ENCODE measurements at regions not wholly inside any gene's neighbourhood (a gene's known extent, or its start where the extent isn't known, plus 50 kb on each side); places are given as distances from the start of the nearest gene placed in this dataset.
"Not testable (repeated sequence)": the region's sequence is repeated elsewhere in the genome, so short reads cannot be mapped to it uniquely, and the experiment has no call there.

- DNase-seq = no peak
Measured at GRCh38 chr14:89521988-89522387, 105.0 kb upstream of the FOXN3 start.

DNA sequence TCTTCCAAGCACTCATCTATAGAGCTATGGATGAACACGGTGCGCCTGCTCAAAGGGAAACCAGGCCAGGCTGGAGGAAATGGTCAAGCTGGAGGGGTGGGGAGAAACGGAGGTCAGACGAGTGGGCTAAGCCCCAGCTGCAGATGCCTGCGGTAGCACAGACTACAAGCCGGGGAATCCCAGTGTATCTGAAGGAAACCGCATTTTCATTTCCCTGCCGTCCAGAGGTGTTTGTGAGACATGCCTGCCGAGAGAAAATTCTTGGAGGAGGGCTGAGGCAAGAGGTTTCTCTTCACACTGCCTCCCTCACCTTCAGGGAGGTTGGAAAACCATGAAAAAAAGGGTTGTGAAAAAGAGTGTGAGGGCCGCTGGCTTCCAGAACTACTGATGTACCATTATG, 102.0 kb upstream of the FOXN3 start:
- no peak for DNase-seq

- DNase-seq = no peak
Measured at GRCh38 chr14:89516173-89516572, 99.1 kb upstream of the FOXN3 start.

GRCh38 chr14:89514601-89515000, 97.6 kb upstream of the FOXN3 start:
- no peak for DNase-seq

DNA sequence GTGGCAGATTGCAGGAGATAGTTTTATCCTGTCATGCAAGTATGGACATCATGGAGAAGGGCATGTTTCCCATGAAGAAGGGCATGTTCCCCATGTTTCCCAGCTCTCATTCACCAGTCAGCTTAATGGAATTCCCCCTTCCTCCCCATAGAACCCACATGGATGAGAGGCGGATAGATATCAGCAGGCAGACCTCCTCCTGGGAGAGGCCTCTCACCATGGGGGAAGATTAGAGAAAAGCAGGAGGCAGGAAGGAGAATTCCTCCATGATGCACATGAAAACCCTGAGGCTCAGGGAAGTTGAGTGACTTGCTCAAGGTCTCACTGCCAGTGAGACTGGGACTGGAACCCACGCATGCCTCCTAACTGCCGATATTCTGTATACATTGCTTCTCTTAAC, 92.9 kb upstream of the FOXN3 start:
- DNase-seq = no peak

- no peak for DNase-seq
Measured at GRCh38 chr14:89508863-89509262, 91.8 kb upstream of the FOXN3 start.

- DNase-seq = no peak
Measured at GRCh38 chr14:89507926-89508460, 91.0 kb upstream of the FOXN3 start.

DNA sequence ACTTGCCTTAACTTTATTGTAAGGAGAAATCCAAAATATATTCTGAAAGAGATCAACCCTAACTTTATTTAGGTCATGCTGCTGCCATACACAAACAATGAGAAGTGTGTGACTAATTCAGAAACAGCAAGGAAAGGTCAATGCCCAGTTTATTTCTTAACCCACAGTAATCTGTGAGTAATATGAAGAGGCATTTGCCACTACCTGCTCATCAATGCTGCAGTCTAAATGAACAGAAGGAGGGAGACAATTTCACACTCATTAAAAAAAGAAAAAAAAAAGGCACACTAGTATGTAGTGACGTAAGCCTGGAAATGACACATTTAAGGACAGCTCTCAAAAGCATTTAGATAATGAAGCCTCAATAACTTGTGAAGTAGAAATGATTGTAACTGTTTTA, 90.5 kb upstream of the FOXN3 start:
- DNase-seq = peak; percentile 19

DNA sequence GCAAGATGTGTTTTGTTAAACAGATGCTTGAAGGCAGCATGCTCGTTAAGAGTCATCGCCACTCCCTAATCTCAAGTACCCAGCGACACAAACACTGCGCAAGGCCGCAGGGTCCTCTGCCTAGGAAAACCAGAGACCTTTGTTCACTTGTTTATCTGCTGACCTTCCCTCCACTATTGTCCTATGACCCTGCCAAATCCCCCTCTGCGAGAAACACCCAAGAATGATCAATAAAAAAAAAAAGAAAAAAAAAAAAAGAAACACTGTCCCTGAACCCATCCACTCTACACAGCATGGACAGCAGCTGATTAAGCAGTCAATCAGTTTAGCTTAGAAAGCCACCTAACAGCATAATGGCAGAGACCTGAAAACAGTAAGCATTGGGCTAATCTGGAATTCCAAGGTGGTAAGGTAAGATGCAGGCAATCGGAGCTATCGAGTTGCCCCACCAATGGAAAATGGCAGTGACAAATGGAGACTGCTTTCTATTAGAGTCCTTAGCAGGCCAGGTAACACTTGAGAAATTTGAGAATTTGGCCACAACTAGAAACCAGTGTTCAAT, 89.9 kb upstream of the FOXN3 start:
- DNase-seq = not testable (repeated sequence)

DNA sequence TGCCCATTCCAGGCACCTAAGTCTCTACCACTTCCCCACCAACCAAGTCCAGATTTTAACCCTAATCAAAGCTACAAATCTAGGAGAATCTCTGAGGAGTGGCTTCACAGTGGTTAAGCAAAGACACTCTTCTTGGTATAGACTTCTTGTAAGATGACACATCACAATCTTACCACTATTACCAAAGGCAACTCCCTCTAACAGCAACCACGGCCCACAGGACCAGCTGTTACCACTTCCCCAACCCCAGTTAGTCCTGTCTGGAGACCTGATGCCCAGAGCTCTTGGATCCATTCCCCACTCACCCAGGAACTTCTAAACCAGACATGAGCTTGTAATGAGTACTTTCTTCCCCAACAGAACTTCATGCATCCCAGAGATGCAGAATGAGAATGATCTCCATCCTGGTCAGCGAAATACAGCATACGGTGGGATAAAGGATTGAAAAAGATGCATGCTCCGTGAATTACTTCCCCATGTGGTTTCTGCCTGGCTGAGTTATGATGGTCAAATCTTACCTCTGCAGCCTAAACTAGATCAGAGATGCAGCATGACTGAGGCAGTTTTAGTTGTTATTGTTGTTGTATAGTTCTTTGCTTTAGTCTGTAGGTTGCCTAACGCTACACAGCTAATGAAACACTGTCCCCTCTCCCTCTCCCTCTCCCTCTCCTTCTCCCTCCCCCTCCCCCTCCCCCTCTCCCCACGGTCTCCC, 87.7 kb upstream of the FOXN3 start:
- DNase-seq = no peak

- peak; percentile 14 for DNase-seq
Measured at GRCh38 chr14:89504091-89504490, 87.1 kb upstream of the FOXN3 start.

- DNase-seq = peak; percentile 12
Measured at GRCh38 chr14:89503431-89503996, 86.5 kb upstream of the FOXN3 start.

GRCh38 chr14:89502966-89503365, 85.9 kb upstream of the FOXN3 start:
- peak; percentile 17 for DNase-seq

- DNase-seq = no peak
Measured at GRCh38 chr14:89501381-89501780, 84.3 kb upstream of the FOXN3 start.

DNA sequence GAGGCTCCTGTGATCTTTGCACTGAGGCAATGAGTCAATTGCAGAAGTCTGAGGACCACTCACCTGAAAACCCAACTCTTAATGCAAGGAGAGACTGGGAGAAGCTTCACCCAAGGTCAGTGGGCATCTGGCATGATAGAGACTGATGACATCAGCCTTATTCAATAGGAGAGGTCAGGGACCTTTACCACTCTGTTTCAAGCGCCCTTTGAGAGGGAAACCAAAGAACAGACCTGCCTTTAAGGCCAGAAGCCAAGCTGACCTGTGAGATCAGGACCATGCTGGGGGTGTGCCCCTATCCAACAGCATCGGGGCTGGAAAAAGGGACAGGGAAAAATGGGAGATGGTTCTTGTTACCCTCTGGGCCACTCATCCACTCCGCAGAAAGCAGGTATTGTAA, 83.3 kb upstream of the FOXN3 start:
- DNase-seq = no peak

GRCh38 chr14:89498878-89499277, 81.8 kb upstream of the FOXN3 start:
- no peak for DNase-seq

- no peak for DNase-seq
Measured at GRCh38 chr14:89495718-89496117, 78.7 kb upstream of the FOXN3 start.

- peak; percentile 68 for DNase-seq
Measured at GRCh38 chr14:89493877-89494634, 77.0 kb upstream of the FOXN3 start.

GRCh38 chr14:89493406-89493805, 76.4 kb upstream of the FOXN3 start:
- DNase-seq = no peak

DNA sequence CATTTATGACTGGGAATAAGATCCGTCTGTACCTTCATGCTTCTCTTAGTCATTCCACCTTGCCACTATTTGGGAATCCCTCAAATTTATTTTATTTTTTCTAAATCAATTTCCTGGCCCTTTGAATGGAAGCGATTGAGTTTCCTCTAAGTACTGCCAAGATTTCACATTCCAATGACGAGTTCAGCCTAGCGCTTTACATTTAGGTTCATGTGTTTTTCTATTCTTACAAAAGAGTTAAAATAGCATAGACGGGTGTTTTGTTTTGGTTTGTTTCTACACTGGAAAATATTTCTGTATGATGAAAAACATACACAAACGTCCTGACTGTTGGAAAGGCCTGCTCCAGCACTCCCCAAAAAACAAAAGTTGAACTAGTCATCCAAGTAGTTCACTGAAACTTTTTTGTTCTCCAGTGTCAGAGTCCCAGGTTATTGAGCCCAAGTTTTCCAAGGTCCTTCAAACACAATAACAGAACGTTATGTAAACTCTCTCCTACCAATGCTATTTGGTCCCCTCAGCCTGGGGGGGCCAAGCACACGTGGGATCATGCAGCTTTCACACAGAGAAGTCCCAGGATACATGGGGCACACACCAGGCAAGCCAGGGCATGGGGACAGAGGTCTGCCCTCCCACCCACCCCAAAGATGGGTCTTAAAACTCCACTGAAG, 74.8 kb upstream of the FOXN3 start:
- DNase-seq = no peak

DNA sequence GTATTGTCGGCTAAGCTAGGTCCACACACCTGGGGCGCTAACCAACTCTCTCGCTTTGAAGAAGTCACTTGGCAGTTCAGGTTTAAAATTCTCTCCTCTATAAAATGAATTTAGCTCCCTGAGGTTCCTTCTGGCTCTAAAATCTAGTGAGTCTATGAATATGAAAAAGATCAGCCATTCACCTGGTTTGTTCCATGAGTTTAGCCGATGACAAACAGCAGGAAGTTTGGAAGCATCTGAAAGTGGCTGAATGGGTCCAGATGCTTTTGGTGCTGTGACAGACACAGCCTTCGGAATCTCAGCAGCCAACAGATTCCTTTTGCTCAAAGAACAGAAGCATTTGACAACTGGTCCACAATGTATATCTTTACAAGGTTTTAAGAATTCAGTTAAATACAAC, 73.4 kb upstream of the FOXN3 start:
- DNase-seq = no peak

DNA sequence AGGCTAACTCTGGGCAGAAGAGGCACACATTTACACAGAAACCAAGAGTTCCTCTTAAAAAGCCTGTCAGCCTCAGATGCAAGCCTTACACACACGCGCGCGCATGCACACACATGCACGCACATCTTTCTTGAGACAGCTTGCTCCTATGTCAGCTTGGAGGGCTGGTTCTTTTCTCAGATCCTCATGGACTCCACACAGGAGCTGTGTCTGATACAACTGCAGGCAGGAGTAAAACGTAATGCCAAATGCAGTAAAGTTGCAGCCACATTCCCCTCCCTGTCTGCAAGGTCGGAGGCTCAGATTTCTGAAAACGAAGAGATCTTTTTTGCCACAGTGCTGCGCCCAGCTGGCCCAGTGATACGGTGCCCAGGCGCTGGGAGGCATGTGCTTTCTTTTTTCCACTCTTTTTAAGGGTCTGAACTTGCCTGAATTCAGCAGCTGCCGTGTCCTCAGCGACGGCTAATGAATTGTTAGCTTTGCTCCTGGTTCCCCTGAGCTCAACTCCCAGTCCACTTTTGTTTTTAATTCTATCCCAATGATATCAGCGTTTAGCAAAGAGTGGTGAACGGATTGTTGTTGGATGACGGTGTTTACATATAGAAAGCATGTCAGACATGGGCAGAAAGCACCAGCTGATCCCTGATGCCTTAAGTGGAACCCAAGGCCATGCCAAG, 72.9 kb upstream of the FOXN3 start:
- DNase-seq = peak; percentile 39

All from retina (tissue), 1 donor.